ENCODE measurements at regions not wholly inside any gene's neighbourhood (a gene's known extent, or its start where the extent isn't known, plus 50 kb on each side); places are given as distances from the start of the nearest gene placed in this dataset.
"Not testable (repeated sequence)": the region's sequence is repeated elsewhere in the genome, so short reads cannot be mapped to it uniquely, and the experiment has no call there.

GRCh38 chr9:38255599-38255998 is 136.9 kb upstream of the ALDH1B1 start:
- no peak for DNase-seq (ENCODE audit: low read depth)

GRCh38 chr9:38254756-38255155 is 137.7 kb upstream of the ALDH1B1 start:
- DNase-seq (ENCODE audit: low read depth): no peak

- no peak for DNase-seq (ENCODE audit: low read depth)
Measured at GRCh38 chr9:38254151-38254550, 138.4 kb upstream of the ALDH1B1 start.

GRCh38 chr9:38253200-38253599 is 139.3 kb upstream of the ALDH1B1 start:
- DNase-seq (ENCODE audit: low read depth): no peak

- no peak for DNase-seq (ENCODE audit: low read depth)
Measured at GRCh38 chr9:38251036-38251860, 141.3 kb upstream of the ALDH1B1 start.

GRCh38 chr9:38250279-38251035 is 142.0 kb upstream of the ALDH1B1 start:
- DNase-seq (ENCODE audit: low read depth): no peak

- no peak for DNase-seq (ENCODE audit: low read depth)
Measured at GRCh38 chr9:38249587-38250210, 142.8 kb upstream of the ALDH1B1 start.

- no peak for DNase-seq (ENCODE audit: low read depth)
Measured at GRCh38 chr9:38249049-38249448, 143.5 kb upstream of the ALDH1B1 start.

GRCh38 chr9:38246833-38247232 is 145.7 kb upstream of the ALDH1B1 start:
- DNase-seq (ENCODE audit: low read depth): no peak

- DNase-seq (ENCODE audit: low read depth): no peak
Measured at GRCh38 chr9:38244971-38245370, 147.5 kb upstream of the ALDH1B1 start.

- DNase-seq (ENCODE audit: low read depth): no peak
Measured at GRCh38 chr9:38243993-38244392, 148.5 kb upstream of the ALDH1B1 start.

GRCh38 chr9:38242151-38242550 is 150.4 kb upstream of the ALDH1B1 start:
- not testable (repeated sequence) for DNase-seq (ENCODE audit: low read depth)

GRCh38 chr9:38240051-38240450 is 152.5 kb upstream of the ALDH1B1 start:
- DNase-seq (ENCODE audit: low read depth): no peak

- DNase-seq (ENCODE audit: low read depth): no peak
Measured at GRCh38 chr9:38235244-38235643, 157.3 kb upstream of the ALDH1B1 start.

GRCh38 chr9:38234479-38235170 is 157.9 kb upstream of the ALDH1B1 start:
- DNase-seq (ENCODE audit: low read depth): no peak

GRCh38 chr9:38233796-38234355 is 158.6 kb upstream of the ALDH1B1 start:
- no peak for DNase-seq (ENCODE audit: low read depth)

GRCh38 chr9:38233343-38233742 is 159.2 kb upstream of the ALDH1B1 start:
- no peak for DNase-seq (ENCODE audit: low read depth)

- no peak for DNase-seq (ENCODE audit: low read depth)
Measured at GRCh38 chr9:38232895-38233294, 159.6 kb upstream of the ALDH1B1 start.

- no peak for DNase-seq (ENCODE audit: low read depth)
Measured at GRCh38 chr9:38229504-38230155, 160.6 kb upstream of the SHB start.

- no peak for DNase-seq (ENCODE audit: low read depth)
Measured at GRCh38 chr9:38229104-38229500, 160.1 kb upstream of the SHB start.

- no peak for DNase-seq (ENCODE audit: low read depth)
Measured at GRCh38 chr9:38228331-38229103, 159.5 kb upstream of the SHB start.
